ENCODE measurements at regions not wholly inside any gene's neighbourhood (a gene's known extent, or its start where the extent isn't known, plus 50 kb on each side); places are given as distances from the start of the nearest gene placed in this dataset.

DNA sequence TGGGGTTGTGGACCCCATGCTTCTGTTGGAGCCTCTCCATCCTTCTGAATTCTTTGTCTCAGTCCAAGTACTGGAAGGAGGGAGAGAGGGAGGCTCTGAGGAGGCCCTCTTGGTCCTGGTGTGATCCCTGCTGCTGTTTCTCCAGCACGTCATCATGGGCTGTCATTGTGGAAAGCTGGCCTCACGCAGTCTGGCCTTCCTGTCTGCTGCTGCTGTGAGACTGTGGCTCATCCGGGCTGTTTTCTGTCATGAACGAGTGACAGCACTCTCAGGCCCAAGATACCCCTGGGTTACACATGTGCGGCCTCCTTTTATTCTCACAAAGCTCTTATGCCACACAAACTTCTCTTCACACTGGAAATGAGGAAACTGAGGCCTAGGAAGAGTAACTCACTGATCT is 499.3 kb downstream of the CCDC171 start:
- TF ChIP-seq, protein P1, sequence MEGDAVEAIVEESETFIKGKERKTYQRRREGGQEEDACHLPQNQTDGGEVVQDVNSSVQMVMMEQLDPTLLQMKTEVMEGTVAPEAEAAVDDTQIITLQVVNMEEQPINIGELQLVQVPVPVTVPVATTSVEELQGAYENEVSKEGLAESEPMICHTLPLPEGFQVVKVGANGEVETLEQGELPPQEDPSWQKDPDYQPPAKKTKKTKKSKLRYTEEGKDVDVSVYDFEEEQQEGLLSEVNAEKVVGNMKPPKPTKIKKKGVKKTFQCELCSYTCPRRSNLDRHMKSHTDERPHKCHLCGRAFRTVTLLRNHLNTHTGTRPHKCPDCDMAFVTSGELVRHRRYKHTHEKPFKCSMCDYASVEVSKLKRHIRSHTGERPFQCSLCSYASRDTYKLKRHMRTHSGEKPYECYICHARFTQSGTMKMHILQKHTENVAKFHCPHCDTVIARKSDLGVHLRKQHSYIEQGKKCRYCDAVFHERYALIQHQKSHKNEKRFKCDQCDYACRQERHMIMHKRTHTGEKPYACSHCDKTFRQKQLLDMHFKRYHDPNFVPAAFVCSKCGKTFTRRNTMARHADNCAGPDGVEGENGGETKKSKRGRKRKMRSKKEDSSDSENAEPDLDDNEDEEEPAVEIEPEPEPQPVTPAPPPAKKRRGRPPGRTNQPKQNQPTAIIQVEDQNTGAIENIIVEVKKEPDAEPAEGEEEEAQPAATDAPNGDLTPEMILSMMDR (IDR thresholded peaks at IDR 0.05): no peak
- TF ChIP-seq POLR2A (IDR thresholded peaks at IDR 0.05): no peak
- no peak for TF ChIP-seq EP300 (IDR thresholded peaks at IDR 0.05)

All from tibial nerve (tissue), 4 donors.